Subcutaneous abdominal adipose tissue (tissue), 5 donors: ENCODE measurements at regions not wholly inside any gene's neighbourhood (a gene's known extent, or its start where the extent isn't known, plus 50 kb on each side); places are given as distances from the start of the nearest gene placed in this dataset.

Experiments used
- H3K27ac ChIP-seq: one replicate; pipeline ENCODE4 v1.7.0; 2013; ENCODE audit warnings: low read depth, mild to moderate bottlenecking, inconsistent platforms, low read length, moderate library complexity
- H3K27me3 ChIP-seq, 5 donors: one replicate each; pipeline ENCODE4 v1.7.0; 2013; ENCODE audit warnings: low read length in 5 of 5, inconsistent platforms in 1 of 5; ENCODE audit not compliant: control insufficient read depth in 5 of 5, insufficient read depth in 4 of 5
- H3K36me3 ChIP-seq, 5 donors: one replicate each; pipeline ENCODE4 v1.7.0; 2013; ENCODE audit warnings: low read length in 5 of 5; ENCODE audit not compliant: control insufficient read depth in 5 of 5, insufficient read depth in 5 of 5
- H3K4me1 ChIP-seq, 5 donors: one replicate each; pipeline ENCODE4 v1.7.0; 2013; ENCODE audit warnings: low read length in 5 of 5, mild to moderate bottlenecking in 3 of 5, moderate library complexity in 1 of 5; ENCODE audit not compliant: control insufficient read depth in 5 of 5, insufficient read depth in 5 of 5
- H3K4me3 ChIP-seq, 5 donors: one replicate each; pipeline ENCODE4 v1.7.0; 2013; ENCODE audit warnings: low read length in 5 of 5, low read depth in 1 of 5
- H3K9ac ChIP-seq, 5 donors: one replicate each; pipeline ENCODE4 v1.7.0; 2013; ENCODE audit warnings: low read length in 5 of 5, mild to moderate bottlenecking in 4 of 5, moderate library complexity in 3 of 5
- H3K9me3 ChIP-seq, 5 donors: one replicate each; pipeline ENCODE4 v1.7.0; 2013; ENCODE audit warnings: low read length in 5 of 5; ENCODE audit not compliant: control insufficient read depth in 5 of 5
- donor health status: healthy.
- donor health status: healthy.
- donor health status: healthy.
- donor health status: healthy.
- donor health status: healthy.

DNA sequence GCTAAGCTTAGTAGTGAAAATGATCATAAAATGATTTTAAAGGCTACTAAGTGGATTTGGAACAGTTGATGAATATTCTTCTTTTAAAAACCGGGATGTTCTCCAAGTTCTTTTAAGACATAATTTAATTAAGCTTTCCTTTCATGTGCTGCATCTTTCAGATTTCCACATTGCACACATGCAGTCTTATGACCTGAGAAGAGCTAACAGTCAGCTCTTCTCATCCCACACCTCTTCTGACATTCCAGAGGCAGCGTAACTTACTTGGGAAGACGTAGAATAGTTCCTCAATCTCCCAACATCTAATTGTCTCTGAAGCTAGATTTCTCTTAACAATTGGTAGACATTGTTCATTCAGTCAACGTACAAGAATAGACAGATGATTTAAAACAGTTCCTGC lies 181.8 kb downstream of the SP3 start:
- Histone ChIP-seq H3K9ac (no peak overlapping the region), H3K27me3 (no peaks in the 10 kb centered on the region), H3K27ac (no peak overlapping the region), H3K4me1 (no peaks in the 10 kb centered on the region), H3K4me3 (no peak overlapping the region), H3K36me3 (no peaks in the 10 kb centered on the region), H3K9me3 (peaks cover 0 to 10% (median 0%) of the 10 kb centered on the region in 5 donors)

DNA sequence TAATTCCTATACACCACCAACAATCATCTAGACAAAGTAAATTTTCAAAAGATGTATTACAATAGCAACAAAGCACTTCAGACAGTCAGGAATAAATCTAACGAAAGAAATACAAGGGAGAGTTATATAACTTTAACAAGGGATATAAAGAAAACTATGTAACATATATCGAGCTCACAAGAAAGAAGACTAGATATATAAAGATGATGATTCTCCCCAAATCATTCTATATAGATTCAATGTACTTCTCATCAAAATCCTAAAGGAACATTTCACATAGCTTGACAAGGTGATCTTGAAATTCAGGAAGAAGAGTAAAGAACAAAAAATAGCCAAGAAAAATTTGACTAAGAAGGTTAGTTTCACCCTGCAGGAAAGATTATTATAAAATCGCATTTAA lies 179.4 kb downstream of the SP3 start:
- Histone ChIP-seq H3K9me3 (peaks cover 0 to 1% (median 0%) of the 10 kb centered on the region in 5 donors), H3K9ac (no peak overlapping the region), H3K36me3 (no peaks in the 10 kb centered on the region), H3K4me3 (no peak overlapping the region), H3K27me3 (no peaks in the 10 kb centered on the region), H3K27ac (no peak overlapping the region), H3K4me1 (no peaks in the 10 kb centered on the region)

DNA sequence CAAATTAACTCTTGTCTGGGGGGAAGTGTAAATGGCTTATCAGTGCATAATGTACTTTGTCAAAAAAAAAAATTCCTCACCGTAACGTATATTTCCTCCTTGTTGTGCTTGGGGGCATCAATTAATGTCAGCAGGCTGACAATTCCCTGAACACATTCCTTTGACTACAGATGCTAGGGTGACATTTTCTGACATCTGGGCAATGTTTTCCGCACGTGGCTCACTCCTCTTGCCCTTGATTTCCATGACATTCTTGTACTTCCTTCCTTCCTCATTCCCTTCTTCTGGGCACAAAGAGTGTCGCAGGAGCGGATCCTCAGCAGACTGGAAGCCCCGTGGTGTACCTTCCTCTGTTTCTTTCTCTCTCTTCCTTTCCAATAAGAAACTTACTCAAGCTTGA lies 173.7 kb downstream of the SP3 start:
- no peak overlapping the region for H3K4me3 ChIP-seq
- H3K27ac ChIP-seq, result no peak overlapping the region
- no peaks in the 10 kb centered on the region for H3K4me1 ChIP-seq
- H3K9ac ChIP-seq, result no peak overlapping the region
- H3K27me3 ChIP-seq, result peaks cover 0 to 3% (median 0%) of the 10 kb centered on the region in 5 donors
- H3K9me3 ChIP-seq, result no peaks in the 10 kb centered on the region
- no peaks in the 10 kb centered on the region for H3K36me3 ChIP-seq

DNA sequence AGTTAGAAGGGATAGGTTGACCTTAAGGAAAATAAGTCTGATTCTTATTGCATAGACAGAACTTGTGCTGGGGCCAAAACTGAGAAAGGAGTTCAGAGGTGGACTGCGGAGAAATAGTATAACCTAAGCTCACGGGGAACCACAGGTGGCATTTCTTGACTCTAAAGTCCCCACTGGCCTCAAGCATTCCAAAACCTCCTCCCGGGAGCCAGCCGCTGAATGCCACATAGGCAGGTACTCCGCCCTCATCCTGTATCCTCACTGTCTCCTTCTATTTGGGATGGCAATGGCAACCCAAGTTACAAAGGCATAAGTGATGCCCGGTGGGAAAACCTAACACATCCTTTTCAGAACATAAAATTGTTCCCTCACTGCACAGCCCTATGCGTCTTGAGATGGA lies 173.0 kb downstream of the SP3 start:
- Histone ChIP-seq H3K4me3 (no peak overlapping the region), H3K27me3 (peaks cover 0 to 3% (median 0%) of the 10 kb centered on the region in 5 donors), H3K36me3 (no peaks in the 10 kb centered on the region), H3K4me1 (no peaks in the 10 kb centered on the region), H3K9me3 (no peaks in the 10 kb centered on the region), H3K27ac (no peak overlapping the region), H3K9ac (no peak overlapping the region)

DNA sequence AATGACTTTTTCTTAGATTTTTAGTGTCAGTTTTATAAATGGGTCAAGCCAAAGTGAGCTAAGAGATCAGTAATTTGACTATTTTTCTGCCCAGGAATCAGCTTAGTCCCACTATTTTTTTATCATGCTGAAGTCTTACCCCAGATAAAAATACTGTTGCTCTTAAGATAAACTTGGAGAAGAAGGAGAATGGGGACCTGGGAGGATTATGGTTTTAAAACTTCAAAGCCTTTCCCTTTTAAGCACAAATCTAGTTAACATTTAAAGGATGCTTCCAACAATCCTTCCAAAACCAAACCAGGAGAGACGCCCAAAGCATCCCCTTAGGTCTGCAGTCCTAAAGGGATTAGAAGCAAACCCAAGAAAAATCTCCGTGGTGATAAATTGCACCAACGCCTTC lies 172.4 kb downstream of the SP3 start:
- no peaks in the 10 kb centered on the region for H3K4me1 ChIP-seq
- no peaks in the 10 kb centered on the region for H3K36me3 ChIP-seq
- no peak overlapping the region for H3K9ac ChIP-seq
- H3K27me3 ChIP-seq, result peaks cover 0 to 3% (median 0%) of the 10 kb centered on the region in 5 donors
- H3K27ac ChIP-seq, result no peak overlapping the region
- H3K9me3 ChIP-seq, result no peaks in the 10 kb centered on the region
- no peak overlapping the region for H3K4me3 ChIP-seq

DNA sequence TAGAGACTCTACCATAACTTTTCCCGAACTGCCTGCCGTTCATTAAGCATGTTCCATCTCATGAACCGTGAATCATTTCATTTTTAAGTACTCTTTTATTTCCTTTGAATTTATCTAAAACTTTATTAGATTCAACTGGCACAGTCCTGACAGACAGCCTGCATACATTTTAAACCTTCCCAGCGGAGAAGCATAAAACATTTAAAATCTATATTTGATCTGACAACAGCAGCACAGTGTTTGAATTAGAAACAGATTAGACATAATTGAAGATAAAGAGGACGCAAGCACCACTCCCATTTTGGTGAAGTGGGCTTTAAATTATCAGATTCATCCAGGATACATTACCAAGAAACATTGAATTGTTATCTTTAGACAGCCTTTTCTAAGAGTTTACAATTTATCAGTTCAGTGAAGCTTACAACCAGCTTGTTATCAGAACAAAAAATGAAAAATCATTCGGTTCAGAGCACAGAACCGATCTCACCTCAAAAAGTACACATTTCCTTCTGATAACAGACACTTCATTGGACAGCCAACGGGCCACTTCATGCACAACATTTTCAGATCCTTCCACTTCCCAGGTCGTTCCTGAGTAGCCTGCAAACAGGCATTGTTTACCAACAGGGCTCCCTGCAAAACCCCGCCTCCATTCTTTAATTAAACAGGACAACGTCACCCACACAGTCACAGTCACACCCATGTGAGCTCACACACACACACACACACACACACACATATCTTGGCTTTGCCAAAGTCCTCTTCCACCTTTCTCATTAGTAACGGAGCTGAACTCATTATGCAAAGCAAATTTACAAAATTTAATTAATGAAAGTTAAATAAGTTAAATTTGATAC lies 171.2 kb downstream of the SP3 start:
- Histone ChIP-seq H3K27ac (no peak overlapping the region), H3K4me3 (no peak overlapping the region), H3K27me3 (peaks cover 0 to 3% (median 0%) of the 10 kb centered on the region in 5 donors), H3K9me3 (no peaks in the 10 kb centered on the region), H3K9ac (no peak overlapping the region), H3K36me3 (no peaks in the 10 kb centered on the region), H3K4me1 (no peaks in the 10 kb centered on the region)

DNA sequence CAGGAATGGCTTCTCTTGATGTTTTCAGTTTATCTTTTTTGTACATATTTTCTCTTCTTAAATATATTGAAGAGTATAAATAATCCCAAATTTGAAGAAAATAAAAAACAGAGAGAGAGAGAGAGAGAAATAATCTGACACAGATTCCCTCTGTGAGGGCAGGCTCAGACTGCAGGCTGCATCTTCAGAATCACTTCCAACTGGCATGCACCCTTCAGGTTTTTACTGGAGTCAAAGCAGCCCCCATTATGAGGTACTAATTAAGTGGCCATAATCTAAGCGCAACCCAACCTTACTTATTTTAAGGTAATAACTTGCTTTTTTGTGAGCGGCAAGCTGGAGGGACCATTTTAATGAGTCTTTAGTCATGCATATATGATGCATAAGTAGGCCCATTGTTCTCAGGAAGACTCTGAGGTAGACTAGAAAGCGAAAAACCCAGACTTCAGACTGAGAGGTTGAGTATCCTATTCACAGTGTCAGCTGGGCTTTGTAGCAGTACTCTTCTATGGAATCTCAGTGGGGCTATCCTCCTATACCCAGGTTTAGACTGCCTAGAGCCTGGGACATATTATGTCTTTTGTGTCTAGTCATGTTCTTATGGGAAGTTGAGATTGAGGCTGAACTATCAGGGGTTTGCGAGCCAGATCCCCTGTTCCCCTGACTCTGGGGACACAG lies 167.4 kb downstream of the SP3 start:
- Histone ChIP-seq H3K27me3 (no peaks in the 10 kb centered on the region), H3K36me3 (no peaks in the 10 kb centered on the region), H3K9ac (no peak overlapping the region), H3K9me3 (no peaks in the 10 kb centered on the region), H3K27ac (no peak overlapping the region), H3K4me1 (no peaks in the 10 kb centered on the region), H3K4me3 (no peak overlapping the region)

DNA sequence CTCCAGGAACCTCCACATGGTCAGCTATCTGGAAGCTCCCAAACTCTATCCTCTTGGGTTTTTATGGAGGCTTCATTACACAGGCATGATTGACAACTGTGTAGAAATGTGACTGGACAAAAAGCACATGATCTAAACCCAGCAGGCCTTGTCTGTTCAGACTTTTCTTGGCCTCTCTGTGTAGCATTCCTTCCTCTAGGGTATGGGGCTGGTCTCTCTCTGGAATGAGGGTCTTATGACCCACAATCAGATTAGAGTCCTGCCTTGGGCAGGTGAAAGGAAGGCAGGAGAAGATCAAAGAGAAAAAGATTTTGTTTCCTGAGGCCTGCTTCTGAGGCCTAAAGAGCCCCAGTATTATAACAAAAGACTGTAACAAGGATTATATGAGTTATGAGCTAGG lies 162.7 kb downstream of the SP3 start:
- Histone ChIP-seq H3K36me3 (no peaks in the 10 kb centered on the region), H3K27ac (no peak overlapping the region), H3K9ac (no peak overlapping the region), H3K27me3 (peaks cover 0 to 3% (median 0%) of the 10 kb centered on the region in 5 donors), H3K4me3 (no peak overlapping the region), H3K9me3 (no peaks in the 10 kb centered on the region), H3K4me1 (no peaks in the 10 kb centered on the region)

DNA sequence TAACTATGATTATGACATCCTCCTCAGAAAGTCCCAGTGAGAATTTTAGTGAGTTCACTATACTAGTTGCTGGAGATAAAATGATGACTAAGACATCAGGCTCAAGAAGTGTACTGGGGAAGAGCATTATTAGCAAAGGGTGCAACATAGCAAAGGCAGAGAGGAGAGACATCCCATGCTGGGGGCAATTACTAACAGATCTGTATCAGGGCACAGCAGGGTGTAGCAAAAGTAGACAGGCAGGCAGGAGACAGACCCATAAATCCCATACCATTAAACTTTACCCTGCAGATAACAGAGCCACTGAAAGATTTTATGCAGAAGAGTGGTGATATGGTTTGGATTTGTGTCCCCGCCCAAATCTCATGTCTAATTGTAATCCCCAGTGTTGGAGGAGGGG lies 161.7 kb downstream of the SP3 start:
- H3K27ac ChIP-seq, result no peak overlapping the region
- no peaks in the 10 kb centered on the region for H3K4me1 ChIP-seq
- no peaks in the 10 kb centered on the region for H3K9me3 ChIP-seq
- no peaks in the 10 kb centered on the region for H3K36me3 ChIP-seq
- H3K4me3 ChIP-seq, result no peak overlapping the region
- H3K27me3 ChIP-seq, result peaks cover 0 to 3% (median 0%) of the 10 kb centered on the region in 5 donors
- H3K9ac ChIP-seq, result no peak overlapping the region

DNA sequence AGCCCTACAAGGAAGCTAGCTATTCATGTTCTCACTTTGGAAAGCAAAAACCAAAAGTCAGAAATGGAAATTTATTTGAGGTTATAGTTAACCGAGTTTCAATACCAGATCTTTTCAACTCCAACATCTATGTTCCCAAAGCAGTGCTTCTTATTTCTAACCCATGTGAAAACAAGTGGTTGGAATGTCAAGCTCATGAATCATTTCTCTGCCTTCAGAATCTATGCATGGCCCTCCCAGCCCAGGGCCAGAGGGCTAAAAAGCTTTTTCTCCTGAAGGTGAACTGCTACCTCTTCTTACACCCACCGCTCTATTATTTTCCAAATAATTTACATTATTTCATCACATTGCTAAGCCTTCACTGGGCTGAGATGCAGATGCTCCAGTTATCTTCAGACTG lies 158.4 kb downstream of the SP3 start:
- Histone ChIP-seq H3K4me1 (no peaks in the 10 kb centered on the region), H3K9me3 (no peaks in the 10 kb centered on the region), H3K27ac (no peak overlapping the region), H3K4me3 (no peak overlapping the region), H3K36me3 (no peaks in the 10 kb centered on the region), H3K9ac (no peak overlapping the region), H3K27me3 (peaks cover 0 to 3% (median 0%) of the 10 kb centered on the region in 5 donors)
